Sigmoid colon (tissue), 6 donors: ENCODE measurements at regions not wholly inside any gene's neighbourhood (a gene's known extent, or its start where the extent isn't known, plus 50 kb on each side); places are given as distances from the start of the nearest gene placed in this dataset.

Experiments
- DNase-seq: peaks from one replicate; pipeline ENCODE4 v3.0.0-alpha.2; 2019
- H3K27ac ChIP-seq, 4 donors: fragments of 200-600 bp; sonication (generic); one replicate each; pipeline ENCODE4 v1.5.1; 2016 to 2019; ENCODE audit warnings: mild to moderate bottlenecking in 1 of 4
- H3K27me3 ChIP-seq, 3 donors: fragments of 200-600 bp; sonication (generic); one replicate each; pipeline ENCODE4 v1.5.1; 2019; ENCODE audit warnings: mild to moderate bottlenecking in 1 of 3
- H3K36me3 ChIP-seq, 4 donors: fragments of 200-600 bp; sonication (generic); one replicate each; pipeline ENCODE4 v1.5.1; 2016 to 2019
- H3K4me1 ChIP-seq, 4 donors: fragments of 200-600 bp; sonication (generic); one replicate each; pipeline ENCODE4 v1.5.1; 2017 to 2019
- H3K4me3 ChIP-seq, 4 donors: fragments of 200-600 bp; sonication (generic); one replicate each; pipeline ENCODE4 v1.5.1; 2017 to 2019; ENCODE audit warnings: mild to moderate bottlenecking in 2 of 4, moderate library complexity in 1 of 4
- H3K9me3 ChIP-seq, 4 donors: fragments of 200-600 bp in 3 of 4; sonication (generic) in 3 of 4; one replicate each; pipeline versions ENCODE4 v1.5.1 to v1.6.1; 2013 to 2019
- CTCF ChIP-seq, 4 experiments: fragments of 450-650 bp in 3 of 4; fragments of 200-600 bp in 1 of 4; IDR thresholded peaks; one replicate each; pipeline ENCODE4 v1.5.1; 2016 to 2019; ENCODE audit warnings: antibody characterized with exemption in 4 of 4, mild to moderate bottlenecking in 3 of 4, moderate library complexity in 2 of 4
- EP300 ChIP-seq, 4 donors: sonication (generic); formaldehyde crosslinking; IDR thresholded peaks; one replicate each; pipeline ENCODE4 v1.6.1; 2017; ENCODE audit warnings: antibody characterized with exemption in 4 of 4
- POLR2A ChIP-seq, 2 donors: fragments of 450-650 bp; IDR thresholded peaks; one replicate each; pipeline ENCODE4 v1.6.1; 2016; ENCODE audit warnings: antibody characterized with exemption in 2 of 2, mild to moderate bottlenecking in 2 of 2, moderate library complexity in 2 of 2
- POLR2AphosphoS5 ChIP-seq, 4 donors: sonication (generic); formaldehyde crosslinking; IDR thresholded peaks; one replicate each; pipeline ENCODE4 v1.6.1; 2017; ENCODE audit warnings: antibody characterized with exemption in 4 of 4
- WGBS, 2 donors: extraction: QIAGEN DNeasy Blood & Tissue Kit; methylation state at CpG; one replicate each; pipeline ENCODE4 v1.1.7; 2013; 5-methylcytosine and 5-hydroxymethylcytosine counted together
- intact Hi-C: fragments of 100-400 bp; cut with DNase I; formaldehyde crosslinking; loops from one replicate; pipeline ENCODE4 v1.15.1; 2023
- donor health status: healthy with polysubstance abuse.
- donor health status: healthy.

- intact Hi-C loops = loop anchor here (10.0 kb wide), 1 partner anchor 75 kb away; the partner anchor contains the start of gene FOXD1
- no peaks in the 10 kb centered on the region for H3K9me3 ChIP-seq
- WGBS, 2 donors = 78 to 90% methylated on average over 5 of the region's 5 CpGs
- TF ChIP-seq EP300 (IDR thresholded peaks at IDR 0.05) (no peak), CTCF (IDR thresholded peaks at IDR 0.05) (no peak), POLR2A (IDR thresholded peaks at IDR 0.05) (no peak)
- H3K4me1 ChIP-seq = peaks cover 0 to 50% (median 37%) of the 10 kb centered on the region in 4 donors
- H3K36me3 ChIP-seq = no peaks in the 10 kb centered on the region
- no peak for DNase-seq
- H3K27ac ChIP-seq = no peak overlapping the region
- H3K27me3 ChIP-seq = no peaks in the 10 kb centered on the region
- H3K4me3 ChIP-seq = no peak overlapping the region
Observed at GRCh38 chr5:73370095-73370494, 78.5 kb downstream of the FOXD1 start.

- Histone ChIP-seq H3K4me3 (no peak overlapping the region), H3K36me3 (no peaks in the 10 kb centered on the region), H3K9me3 (no peaks in the 10 kb centered on the region), H3K27ac (no peak overlapping the region), H3K4me1 (peaks cover 0 to 42% (median 36%) of the 10 kb centered on the region in 4 donors), H3K27me3 (no peaks in the 10 kb centered on the region)
- intact Hi-C loops = no loop called here
- 87 to 91% methylated on average over 5 of the region's 5 CpGs for WGBS, 2 donors
- DNase-seq = no peak
- TF ChIP-seq EP300 (IDR thresholded peaks at IDR 0.05) (no peak), CTCF (IDR thresholded peaks at IDR 0.05) (no peak), POLR2AphosphoS5 (IDR thresholded peaks at IDR 0.05) (peak in 3 of 4 donors; percentile 36 to 62 (median 38)), POLR2A (IDR thresholded peaks at IDR 0.05) (no peak)
Observed at GRCh38 chr5:73369278-73369677, 79.3 kb downstream of the FOXD1 start.

GRCh38 chr5:73367650-73368049 lies 80.9 kb downstream of the FOXD1 start:
- peaks cover 0 to 34% (median 26%) of the 10 kb centered on the region in 4 donors for H3K4me1 ChIP-seq
- DNase-seq = no peak
- no peaks in the 10 kb centered on the region for H3K36me3 ChIP-seq
- H3K27me3 ChIP-seq = no peaks in the 10 kb centered on the region
- no peaks in the 10 kb centered on the region for H3K9me3 ChIP-seq
- intact Hi-C loops = no loop called here
- WGBS, 2 donors = 83 to 88% methylated on average over 2 of the region's 2 CpGs
- TF ChIP-seq POLR2AphosphoS5 (IDR thresholded peaks at IDR 0.05) (no peak), POLR2A (IDR thresholded peaks at IDR 0.05) (no peak), CTCF (IDR thresholded peaks at IDR 0.05) (no peak)
- no peak overlapping the region for H3K4me3 ChIP-seq
- no peak overlapping the region for H3K27ac ChIP-seq

GRCh38 chr5:73365990-73366667 lies 82.4 kb downstream of the FOXD1 start:
- DNase-seq = no peak
- Histone ChIP-seq H3K27me3 (no peaks in the 10 kb centered on the region), H3K9me3 (no peaks in the 10 kb centered on the region), H3K36me3 (no peaks in the 10 kb centered on the region), H3K27ac (no peak overlapping the region), H3K4me3 (no peak overlapping the region), H3K4me1 (peaks cover 0 to 24% (median 19%) of the 10 kb centered on the region in 4 donors)
- WGBS, 2 donors = 81 to 84% methylated on average over 12 of the region's 12 CpGs
- intact Hi-C loops = no loop called here
- no peak for TF ChIP-seq EP300 (IDR thresholded peaks at IDR 0.05)
- no peak for TF ChIP-seq POLR2AphosphoS5 (IDR thresholded peaks at IDR 0.05)
- no peak for TF ChIP-seq POLR2A (IDR thresholded peaks at IDR 0.05)
- no peak for TF ChIP-seq CTCF (IDR thresholded peaks at IDR 0.05)
